GM19395 (cell line): ENCODE measurements at regions not wholly inside any gene's neighbourhood (a gene's known extent, or its start where the extent isn't known, plus 50 kb on each side); places are given as distances from the start of the nearest gene placed in this dataset.
"Not testable (repeated sequence)": the region's sequence is repeated elsewhere in the genome, so short reads cannot be mapped to it uniquely, and the experiment has no call there.

Experiments used
- ATAC-seq: cut with Tn5 transposase; IDR thresholded peaks from one replicate; pipeline ENCODE4 v1.9.1; 2021; ENCODE audit warnings: mild to moderate bottlenecking, moderate library complexity; ENCODE audit not compliant: unreplicated experiment

DNA sequence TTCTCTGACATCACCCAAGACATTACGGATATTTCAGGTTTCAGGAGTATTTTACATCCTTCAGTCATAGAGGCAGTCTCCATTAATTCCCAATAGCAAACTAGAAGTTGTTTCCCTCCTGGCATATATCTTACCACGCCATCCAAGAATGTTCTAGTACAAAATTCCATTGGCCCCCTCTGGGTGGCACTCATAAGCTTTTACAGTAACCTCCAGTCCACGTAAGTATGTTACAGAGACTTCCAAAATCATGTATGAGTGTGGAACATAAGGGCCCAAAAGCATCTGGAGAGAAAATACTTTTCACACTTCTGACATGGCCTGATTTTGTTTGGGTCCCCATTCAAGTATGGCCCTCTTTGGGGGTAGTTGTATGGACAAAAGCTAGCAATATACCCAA, 58.1 kb upstream of the DHRS4 start:
- ATAC-seq = no peak

GRCh38 chr14:23896609-23897153, 56.9 kb upstream of the DHRS4 start:
- no peak for ATAC-seq

- ATAC-seq = not testable (repeated sequence)
Observed at GRCh38 chr14:23897291-23897690, 56.3 kb upstream of the DHRS4 start.

GRCh38 chr14:23898359-23898758, 55.2 kb upstream of the DHRS4 start:
- not testable (repeated sequence) for ATAC-seq

- no peak for ATAC-seq
Observed at GRCh38 chr14:23899788-23900187, 53.8 kb upstream of the DHRS4 start.

DNA sequence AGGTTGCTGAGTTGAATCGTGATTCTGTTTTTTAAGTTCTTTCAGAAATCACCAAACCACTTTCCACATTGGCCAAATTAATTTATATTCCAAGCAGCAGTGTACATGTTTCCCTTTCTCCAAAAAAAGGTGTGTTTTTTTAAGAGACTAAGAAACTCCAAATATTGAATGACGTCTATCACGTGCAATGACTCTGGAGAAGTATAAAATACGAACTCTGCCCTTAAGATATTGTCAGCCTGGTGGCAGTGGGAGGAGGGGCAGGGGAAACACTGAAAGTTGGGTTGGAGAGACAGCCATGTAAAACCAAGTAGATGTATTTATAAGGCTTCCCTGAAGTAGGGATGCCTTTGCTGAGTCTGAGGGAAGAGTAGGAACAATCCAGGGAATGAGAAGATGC, 50.1 kb upstream of the DHRS4 start:
- no peak for ATAC-seq
